ENCODE measurements at regions not wholly inside any gene's neighbourhood (a gene's known extent, or its start where the extent isn't known, plus 50 kb on each side); places are given as distances from the start of the nearest gene placed in this dataset.

DNA sequence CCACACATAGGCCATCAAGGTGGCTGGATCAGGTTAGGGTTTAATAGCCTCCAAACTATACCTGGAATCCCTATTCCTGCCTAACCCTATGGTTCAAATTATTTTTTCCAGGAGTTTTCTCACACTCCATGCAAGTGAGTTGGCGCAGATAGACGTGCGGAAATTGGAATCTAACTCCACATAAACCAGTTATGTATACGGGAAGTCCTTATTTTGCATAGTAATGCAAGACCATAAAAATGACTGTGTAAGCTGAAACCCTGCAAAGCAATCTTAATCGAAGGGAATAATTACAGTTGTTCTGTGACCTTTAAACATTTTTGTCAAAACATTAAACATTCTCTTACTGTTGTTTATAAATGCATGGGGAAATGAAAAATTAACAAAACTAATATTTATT lies 200.1 kb upstream of the SIX2 start:
- no peak for DNase-seq

DNA sequence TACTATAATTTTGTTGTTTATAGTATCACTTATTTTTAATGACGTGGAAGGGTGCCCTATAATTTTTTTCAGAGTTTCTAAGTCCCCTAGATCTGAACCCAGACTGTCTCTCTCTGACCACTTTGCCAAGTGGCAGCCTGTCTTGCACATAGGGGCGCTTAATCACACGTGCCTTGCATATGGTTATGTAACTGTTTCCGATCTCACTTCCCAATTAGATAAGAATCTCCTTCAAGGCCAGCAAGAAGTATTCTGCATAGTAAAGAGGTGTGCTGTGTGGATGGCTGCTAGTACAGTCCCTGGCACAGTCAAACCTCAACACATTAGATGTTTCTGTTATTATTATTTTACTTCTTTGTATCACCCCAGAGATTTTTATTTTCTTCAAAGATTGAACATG lies 197.8 kb upstream of the SIX2 start:
- peak; percentile 65 for DNase-seq

DNA sequence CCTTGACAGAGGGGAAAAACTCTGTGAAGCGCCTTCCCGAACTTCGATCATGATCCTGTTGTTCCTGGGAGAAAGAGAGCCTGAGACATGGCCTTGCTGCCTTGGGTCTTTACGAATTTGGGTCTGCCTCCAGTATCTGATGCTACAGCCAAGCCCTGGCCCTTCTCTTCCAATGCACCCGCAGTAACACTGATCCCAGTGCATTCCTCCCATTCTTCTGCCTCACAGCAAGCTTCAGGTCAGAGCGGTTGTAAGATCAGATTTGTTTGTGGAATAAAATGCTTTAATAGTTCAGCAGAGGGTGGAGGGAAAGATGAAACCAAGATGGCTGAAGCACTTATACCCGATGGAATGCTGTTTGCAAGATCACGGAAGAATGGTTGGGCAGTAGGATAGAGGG lies 196.7 kb upstream of the SIX2 start:
- DNase-seq = no peak

DNA sequence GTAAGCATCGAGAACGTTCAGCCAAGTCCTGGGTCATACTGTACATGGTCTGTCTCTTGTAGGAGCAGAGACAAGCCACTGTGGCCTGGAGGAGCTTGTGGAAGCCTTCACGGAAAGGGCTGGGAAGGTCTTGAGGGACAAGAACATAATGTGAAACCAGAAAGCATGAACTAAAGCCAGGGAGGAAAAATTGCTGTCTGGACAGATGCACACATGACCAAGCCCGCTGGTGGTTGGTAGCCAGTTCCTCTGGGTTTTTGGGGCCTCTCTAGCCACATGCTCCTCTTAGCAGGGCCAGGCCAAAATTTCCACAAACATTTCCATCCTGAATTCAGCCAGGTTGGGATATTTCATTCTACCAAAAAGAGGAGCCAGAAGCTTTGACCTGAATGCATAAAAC lies 196.2 kb upstream of the SIX2 start:
- no peak for DNase-seq

DNA sequence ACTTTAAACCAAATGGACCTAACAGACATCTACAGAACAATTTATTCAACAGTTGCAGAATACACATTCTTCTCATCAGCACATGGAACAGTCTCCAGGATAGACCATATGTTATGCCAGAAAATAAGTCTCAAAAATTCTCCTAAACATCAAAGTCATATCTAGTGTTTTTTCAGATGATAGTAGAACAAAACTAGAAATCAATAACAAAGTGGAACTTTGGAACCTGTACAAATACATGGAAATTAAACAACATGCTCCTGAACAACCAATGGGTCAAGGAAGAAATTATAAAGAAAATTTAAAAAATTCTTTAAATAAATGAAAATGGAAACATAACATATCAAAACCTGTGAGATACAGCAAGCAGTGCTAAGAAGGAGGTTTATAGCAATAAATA lies 194.1 kb upstream of the SIX2 start:
- DNase-seq = no peak

DNA sequence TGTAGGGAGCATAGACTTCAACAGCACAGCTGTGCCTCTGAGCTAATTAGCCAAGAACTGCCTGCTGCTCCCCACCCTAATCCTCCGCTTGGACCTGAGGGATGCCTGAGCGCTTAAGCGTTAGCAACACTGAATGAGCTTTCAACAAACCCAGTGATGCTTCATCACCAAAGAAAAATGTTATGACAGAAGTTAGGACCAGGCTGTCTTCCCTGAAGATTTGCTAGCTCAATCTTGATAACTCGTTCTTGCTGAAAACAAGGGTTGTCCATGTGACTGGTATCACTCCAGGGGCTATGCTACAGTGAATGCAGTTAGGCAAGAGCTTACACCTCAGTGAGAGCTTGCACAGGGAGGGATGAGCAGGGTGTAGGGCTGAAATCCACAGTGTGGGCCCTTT lies 190.7 kb upstream of the SIX2 start:
- no peak for DNase-seq

DNA sequence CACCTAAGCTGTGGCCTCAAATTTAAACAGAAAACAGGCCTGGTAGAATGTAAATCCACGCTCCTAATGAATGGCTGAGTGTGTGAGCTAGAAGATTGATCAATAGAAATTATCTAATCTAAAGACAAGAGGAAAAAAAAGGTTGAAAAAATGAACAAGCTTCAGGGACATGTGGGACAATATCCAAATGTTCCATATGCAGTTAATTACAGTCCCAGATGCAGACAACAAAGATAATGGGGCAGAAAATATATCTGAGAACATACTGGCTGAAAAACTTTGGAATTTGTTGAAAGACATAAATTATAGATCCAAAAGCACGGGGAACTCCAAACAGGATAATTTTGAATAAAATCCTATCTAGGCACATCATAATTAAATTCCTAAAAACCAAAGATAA lies 186.7 kb upstream of the SIX2 start:
- no peak for DNase-seq

DNA sequence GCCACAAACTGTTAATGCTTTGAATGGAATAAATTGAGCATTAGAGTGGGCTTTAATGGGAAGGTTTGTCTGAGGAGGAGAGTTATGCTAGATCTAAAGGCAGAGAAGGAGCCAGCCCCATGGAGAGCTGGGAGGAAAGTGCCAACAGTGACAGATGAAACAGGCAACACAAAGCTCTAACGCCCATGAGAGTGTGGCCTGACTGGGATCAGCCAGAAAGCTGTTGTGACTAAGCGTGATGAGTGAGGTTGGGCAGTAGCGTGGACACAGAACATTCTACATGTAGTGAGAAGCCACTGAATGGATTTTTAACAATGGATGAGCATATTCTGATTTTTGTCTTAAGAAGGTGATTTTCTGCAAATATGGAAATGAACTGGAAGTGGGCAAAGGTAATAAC lies 185.3 kb upstream of the SIX2 start:
- DNase-seq = no peak

DNA sequence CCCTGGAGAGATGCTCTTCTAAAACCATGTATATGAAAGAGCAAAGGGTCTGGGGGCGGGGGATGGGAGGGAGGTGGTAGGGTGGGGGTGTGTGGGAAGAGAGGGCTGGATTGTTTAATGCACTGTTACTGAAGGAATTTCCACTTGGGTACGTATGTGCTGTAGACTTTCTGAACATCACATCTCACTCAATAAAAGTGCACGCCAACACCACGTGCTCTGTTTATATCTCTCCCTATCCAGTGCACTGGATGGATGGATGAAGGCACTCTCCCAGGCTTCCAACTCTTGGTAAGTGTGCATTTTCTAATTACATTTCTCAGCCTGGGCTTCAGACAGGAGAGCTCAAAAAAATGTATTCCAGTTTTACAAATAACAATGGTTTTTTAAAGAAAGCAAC lies 184.3 kb upstream of the SIX2 start:
- DNase-seq = no peak

DNA sequence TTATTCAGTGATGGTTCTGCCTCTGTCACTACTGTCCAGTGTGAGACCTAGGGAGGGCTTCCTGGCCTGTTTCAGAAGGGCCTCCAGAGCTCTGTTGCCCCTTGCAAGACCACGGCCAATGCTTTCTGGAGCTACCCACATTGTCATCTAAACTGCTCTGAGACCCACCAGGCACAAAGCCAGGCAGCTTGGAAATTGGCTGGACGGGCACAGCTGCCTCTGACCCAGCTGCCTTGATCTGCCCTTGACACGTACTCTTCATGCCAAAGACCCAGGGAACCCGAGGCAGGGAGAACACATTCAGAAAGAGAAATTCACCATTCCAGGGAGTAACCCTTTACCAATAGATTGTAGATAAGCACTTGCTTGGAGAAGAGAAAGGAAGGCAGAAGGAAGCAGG lies 183.7 kb upstream of the SIX2 start:
- DNase-seq = no peak

DNA sequence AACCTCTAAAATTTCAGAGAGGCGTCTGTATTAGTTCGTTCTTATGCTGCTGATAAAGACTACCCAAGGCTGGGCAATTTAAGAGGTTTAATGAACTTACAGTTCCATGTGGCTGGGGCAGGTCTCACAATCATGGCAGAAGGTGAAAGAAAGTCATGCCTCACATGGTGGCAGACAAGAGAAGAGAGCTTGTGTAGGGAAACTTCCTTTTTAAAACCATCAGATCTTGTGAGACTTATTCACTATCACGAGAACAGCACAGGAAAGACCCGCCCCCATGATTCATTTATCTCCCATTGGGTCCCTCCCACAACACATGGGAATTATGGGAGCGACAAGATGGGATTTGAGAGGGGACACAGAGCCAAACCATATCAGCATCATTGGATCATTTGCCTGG lies 183.2 kb upstream of the SIX2 start:
- DNase-seq = no peak

DNA sequence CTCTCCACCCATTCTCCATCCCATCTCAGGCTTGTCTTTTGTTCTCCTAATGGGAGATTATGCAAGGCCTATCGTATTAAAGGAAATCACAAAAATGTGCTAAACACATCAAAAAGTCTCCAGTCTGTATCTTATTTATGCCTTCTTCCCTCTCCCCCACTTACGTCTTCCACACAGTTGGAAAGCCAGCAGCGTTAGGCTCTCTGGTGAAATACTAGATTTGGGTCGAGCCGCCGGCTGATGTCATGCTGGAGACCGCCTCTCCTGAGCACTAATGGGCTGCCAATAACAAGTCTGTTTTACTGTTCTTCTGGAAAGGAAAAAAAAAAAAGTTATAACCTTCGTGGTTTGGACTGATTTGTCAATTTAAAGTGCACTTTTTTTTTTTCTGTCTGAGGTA lies 182.7 kb upstream of the SIX2 start:
- DNase-seq = no peak

DNA sequence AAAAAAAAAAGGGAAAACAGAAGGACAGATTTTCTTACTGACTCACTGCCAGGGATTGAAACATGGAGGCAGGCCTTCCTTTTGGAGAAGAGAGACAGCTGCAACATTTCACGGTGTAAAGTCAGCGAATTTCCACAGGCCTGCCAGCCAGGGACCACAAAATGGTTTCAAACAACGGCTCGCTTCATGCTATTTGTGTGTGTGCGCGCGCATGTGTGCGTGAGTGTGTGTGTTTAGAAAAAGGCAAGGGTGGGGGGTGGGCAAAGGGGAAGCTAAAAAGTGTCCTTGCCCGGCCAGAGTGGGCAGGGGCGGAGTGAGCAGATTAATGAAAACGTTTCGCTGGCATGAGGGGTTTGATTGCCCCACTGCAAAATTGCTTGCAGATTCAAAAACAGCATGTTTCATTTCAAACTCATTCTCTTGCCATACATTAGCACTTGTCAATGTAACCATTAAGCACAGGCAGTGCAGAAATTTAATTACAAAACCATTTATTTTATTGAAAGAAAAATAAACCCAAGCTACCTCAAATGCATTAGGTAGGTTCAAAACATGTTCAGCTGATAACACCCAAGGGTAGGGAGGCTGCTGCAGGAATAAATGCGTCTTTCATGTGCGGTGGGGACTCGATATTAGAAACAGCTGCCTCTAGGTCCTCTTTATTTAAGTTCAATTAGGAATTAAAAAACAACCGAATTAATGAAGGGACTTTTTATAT lies 182.1 kb upstream of the SIX2 start:
- DNase-seq = no peak

DNA sequence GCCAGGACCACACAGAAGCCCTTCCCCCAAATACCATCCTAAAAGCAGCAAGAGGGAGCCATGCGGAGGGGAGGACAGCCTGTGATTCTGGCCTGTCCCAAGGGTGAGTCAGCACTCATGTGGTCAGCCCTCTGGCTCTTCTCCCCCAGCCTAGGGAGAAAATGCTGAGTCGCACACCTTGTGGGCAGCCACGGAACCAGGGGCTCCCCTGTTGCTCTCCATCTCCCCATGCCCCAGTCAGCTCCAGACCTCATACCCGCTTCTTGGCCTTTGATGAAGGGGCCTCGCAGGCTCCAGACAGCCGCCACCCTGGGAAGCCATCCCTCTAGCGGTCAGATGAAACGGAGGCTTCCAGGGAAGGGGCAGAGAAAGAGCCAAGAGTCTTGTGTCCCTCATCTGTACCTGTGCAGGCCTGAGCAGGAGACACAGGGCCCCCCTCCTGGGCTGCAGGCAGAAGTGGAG lies 181.3 kb upstream of the SIX2 start:
- DNase-seq = no peak

DNA sequence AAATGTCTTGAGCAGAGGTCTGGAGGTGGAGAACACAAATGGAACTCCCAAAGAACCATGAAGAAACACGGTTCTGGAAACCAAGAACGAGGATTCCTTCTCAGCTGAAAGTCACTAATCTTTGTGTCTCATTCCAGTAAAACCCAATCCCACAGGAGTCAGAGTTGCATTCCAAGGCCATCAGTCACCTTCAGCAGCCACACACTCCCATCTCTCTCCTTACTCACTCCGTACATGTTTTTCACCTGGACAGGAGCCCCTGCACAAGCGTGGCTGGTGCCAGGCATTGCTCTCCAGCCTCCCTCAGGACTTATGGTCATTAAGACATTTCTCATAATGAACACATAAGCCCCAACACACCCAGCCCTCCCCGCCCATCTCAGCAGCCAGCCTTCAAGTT lies 175.4 kb upstream of the SIX2 start:
- no peak for DNase-seq

DNA sequence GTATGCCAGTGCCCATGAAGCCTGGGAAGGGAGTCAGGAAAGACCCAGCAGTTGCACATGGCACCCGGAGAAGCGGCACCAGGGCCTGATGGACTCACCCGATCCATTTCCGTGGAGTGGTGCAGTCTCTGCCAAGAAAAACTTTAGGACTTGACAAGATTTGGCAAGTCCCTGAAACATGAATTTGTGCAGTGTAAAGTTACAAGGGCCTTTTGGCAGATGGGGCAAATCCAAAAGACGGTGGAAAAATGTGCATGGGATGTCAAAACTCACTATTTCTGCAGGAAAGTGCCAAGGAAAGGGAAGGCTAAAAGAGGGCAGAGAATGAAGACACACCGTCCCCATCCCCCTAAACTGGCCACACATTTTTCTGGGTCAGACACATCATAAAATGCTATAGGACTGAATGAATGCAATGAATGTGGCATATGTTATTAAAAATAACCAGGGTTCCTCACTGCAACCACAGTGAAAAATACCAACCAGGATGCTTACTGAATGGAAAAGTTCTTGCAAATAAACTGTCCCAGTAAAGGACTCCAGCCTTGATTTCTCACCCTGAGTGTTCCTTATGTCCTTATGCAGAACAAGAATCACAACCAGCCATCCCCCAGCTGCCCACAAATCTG lies 173.5 kb upstream of the SIX2 start:
- DNase-seq = no peak

DNA sequence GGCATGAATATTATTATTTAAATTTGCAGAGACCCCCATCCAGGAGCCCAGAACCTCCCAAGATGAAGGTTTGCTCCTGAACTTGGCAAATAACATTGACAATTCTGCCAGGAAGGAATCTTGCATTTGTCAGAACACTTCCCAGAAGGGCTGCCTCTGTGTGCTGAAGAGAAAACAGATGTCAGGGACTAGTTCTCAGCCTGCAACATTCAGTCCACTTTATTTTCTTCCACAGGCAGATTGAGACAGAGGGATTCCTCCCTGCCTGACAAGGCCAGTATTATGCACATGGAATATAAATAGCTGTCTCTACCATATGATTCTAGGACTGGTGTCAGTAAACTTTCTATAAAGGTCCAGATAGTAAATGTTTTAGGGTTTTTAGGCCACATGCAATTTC lies 171.5 kb upstream of the SIX2 start:
- no peak for DNase-seq

DNA sequence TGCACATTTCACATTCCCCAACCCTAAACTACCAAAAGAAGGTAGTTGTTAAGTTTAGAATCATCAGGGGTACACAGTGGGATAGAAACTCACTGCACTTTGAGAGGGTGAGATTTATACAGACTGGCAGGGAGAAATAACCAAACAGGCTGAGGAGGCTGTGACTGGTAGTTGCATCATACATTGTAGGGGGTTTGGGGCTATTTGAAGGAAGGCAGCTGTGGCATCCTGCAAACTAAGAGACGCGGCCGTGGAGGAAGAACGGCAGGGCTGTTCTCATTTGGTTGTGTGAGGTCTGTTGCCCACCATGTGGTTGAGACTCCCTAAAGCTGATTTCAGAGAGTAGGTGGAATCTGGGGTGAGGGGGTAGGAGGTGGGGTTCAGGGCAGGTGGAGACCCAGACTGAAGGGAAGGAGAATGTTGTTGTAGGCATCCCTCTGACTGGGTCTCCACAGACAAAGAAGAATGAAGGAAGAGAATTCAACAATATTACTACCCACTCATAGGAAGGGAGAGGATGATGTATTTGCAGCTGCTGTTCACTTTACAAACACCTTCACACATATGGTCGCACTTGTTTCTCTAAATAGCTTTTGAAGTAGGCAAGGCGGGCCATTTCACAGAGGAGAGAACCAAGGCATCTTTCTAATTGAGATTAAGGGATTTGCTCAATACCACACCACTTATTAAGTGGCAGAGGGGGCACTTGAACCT lies 170.9 kb upstream of the SIX2 start:
- DNase-seq = no peak

DNA sequence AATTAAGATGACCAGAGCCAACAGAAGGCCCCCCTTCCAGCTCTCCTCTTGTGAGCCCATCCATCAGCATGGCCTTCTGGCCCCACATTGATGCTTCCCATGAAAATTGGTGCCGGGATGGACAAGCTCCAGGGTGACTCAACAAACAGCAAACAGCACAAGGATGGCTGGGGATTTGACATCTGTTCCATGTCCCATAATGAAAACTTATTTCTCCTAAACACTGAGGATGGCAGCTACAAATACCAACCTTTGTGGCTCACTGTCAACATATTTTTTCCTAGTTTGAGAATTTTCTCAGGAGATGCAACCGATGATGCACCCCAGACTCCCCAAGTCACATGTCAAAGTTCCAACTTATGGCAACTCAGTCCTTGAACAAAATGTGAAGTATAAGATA lies 169.6 kb upstream of the SIX2 start:
- DNase-seq = no peak

DNA sequence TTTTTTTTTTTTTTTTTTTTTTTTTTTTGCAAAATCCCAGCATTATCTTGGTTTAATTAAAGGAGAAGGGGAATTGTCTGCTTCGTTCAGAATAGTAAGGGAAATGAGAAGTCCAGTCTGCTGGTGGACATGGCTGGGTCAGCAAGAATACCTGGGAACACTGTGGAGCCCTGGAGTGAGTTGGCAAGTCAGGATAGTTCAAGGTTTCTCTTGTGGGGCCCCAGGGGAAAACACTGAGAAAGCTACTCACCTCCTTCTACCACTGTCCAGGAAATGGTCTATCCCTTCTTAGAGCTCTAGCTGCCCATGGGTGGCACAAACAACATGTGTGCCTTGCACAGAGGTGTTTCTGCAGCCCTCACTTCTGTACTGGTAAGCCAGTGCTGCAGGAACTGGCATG lies 169.1 kb upstream of the SIX2 start:
- DNase-seq = no peak

DNA sequence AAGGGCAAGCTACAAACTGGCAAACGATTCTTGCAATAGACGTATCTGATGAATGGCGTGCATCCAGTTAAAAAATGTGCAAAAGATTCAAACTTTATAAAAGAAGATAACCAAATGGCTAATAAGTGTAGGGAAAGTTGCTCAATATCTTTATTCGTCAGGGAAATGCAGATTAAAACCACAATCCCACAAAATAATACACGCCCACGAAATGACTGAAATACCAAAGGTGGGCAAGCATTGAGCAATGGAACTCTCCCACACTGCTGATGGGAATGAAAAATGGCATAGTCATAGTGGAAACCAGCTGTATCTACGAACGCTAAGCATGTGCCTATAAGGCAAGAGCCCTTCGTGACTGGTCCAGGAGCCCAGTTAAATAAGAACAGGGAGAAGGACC lies 168.6 kb upstream of the SIX2 start:
- peak; percentile 68 for DNase-seq

DNA sequence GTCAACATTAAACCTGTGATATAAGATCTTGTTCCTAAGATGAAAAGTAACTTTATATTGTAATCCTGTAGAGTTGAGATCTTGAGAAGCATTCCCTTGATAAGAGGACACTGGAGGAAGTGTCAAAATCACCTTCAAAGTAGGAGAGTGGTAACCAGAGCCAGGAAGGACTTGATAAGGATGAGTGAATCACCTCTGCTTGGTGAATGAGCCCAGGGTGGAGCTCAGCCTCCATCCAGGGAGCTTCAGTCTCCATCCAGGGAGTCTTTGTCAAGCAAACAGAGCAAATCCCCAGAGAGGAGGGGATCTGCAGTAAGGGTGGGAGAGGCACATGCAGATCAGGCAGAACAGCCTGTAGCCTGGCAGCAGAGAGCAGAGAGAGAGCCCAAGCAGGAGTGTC lies 167.1 kb upstream of the SIX2 start:
- DNase-seq = no peak

DNA sequence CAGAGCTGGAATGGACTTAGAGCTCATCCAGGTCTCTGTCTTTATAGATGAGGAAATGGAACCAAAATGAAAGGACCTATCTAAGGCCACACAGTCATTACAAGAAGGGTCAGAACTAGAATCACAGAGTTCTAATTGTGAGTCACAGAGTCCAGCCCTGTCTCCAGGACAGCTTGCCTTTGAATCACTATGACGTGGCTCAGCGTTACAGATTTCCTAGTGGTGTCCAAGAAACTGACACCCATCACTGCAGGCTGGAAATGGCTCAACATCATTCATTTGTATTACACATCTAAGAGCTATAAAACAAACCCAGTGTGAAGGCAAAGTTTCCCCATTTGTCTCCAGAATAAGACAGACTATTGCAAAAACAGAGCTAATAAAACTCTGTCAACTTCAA lies 164.3 kb upstream of the SIX2 start:
- no peak for DNase-seq

DNA sequence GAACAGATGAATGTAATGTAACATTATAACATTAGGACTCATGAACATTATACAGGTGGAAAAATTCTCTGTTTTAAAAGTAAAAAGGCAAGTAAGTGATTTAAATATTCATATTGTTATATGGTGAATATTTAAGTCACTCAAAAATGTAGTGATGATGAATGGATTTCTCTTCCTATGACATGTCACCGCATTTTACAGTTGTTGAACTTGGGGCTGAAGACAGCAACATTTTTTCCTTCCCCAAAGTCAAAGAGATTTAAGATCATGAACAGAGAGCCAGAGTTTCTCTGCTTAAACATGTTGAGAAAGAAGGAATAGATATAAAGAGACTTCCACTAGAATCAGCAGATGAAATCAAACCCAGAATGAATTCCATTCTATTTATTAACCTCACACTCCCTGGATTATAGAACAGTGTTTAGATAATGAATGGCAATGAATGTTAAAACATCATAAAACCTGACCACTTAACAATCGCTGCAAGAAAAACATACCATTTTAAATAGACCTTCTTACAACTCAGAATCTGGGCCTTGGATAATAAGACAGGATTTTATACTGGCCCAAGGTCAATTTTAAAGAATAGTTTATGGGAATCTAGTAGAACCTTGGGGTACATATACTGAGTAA lies 163.6 kb upstream of the SIX2 start:
- no peak for DNase-seq
